ENCODE measurements at regions not wholly inside any gene's neighbourhood (a gene's known extent, or its start where the extent isn't known, plus 50 kb on each side); places are given as distances from the start of the nearest gene placed in this dataset.
A peak's percentile ranks its signal among the peaks of the same experiment; 100 is the strongest.
"Not testable (repeated sequence)": the region's sequence is repeated elsewhere in the genome, so short reads cannot be mapped to it uniquely, and the experiment has no call there.

DNA sequence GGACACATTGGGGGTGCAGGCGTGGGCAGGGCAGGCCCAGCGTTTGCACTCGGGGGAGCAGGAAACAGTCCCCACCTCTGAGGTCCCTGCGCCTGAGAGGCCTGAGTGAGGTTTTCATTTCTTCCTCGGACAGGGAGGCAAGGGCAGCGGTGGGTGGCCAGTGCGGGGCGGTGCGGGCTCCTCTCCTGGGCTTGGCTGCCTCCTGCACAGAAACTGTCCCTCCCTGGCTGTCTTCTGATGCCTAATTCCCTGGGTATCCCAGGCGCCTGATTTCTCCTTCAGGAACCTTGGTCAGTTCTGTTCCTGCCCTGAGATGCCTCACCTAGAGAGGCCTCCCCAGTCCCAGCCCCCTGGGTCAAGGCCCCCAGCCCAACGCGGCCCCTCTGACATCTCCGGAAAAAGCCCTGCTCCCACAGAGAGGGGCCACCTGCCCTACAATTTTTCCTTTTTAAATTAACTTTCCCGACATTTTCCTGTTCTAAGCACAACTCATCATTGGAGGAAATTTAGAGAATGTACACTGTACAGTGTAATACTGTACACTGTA, 260.3 kb downstream of the ADGRD1 start (continued):
- TF ChIP-seq MTF1 (CRISPR knock-in tag; IDR thresholded peaks at IDR 0.05; ENCODE audit: borderline replicate concordance), result no peak
- no peak for TF ChIP-seq ZNF444 (CRISPR knock-in tag; IDR thresholded peaks at IDR 0.05)

DNA sequence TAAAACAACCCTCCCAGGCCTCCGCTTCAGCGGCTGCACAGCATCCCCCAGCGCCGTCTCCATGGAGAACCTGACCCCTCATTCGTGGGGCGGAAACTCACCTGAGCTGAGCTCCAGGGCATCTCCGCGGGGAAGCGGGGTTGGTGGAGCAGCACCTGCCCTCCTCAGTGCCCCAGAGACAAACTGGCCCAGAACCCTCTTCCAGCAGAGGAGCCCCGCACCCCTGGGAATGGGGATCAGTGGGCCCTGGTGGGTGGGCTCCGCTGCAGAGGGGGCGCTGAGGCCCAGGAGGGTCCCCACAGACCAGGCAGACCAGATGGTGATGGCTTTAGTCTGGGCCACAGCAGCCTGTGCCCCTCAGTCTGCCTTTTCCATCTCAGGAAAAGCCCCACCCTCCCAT, 261.2 kb downstream of the ADGRD1 start:
- H3K9me3 ChIP-seq (replicated peaks; ENCODE audit: control insufficient read depth, insufficient read depth, low read depth, low read length); DNase-seq (ENCODE audit: extremely low read depth in 1 of 4, low spot score in 3 of 4); H3K79me2 ChIP-seq (ENCODE audit: control insufficient read depth, insufficient read depth, low read length); H3K9ac ChIP-seq (ENCODE audit: insufficient read depth in 1 of 2, low read depth in 2 of 2, low read length in 2 of 2); H2AFZ ChIP-seq (ENCODE audit: low read depth, low read length); H3K4me2 ChIP-seq (ENCODE audit: insufficient read depth, low read length); H3K27ac ChIP-seq (ENCODE audit: extremely low read depth, low read depth, low read length); H4K20me1 ChIP-seq (replicated peaks; ENCODE audit: control insufficient read depth, insufficient read depth, low read length); FAIRE-seq; in situ Hi-C loops (cut with MboI); BruUV-seq (replicated peaks); H3K9me1 ChIP-seq (ENCODE audit: control insufficient read depth, insufficient read depth, low read length); CTCF ChIA-PET (ENCODE audit: low intra/inter-chr PET ratio); H3K4me3 ChIP-seq; intact Hi-C loops (cut with micrococcal nuclease); ATAC-seq; H3K36me3 ChIP-seq (ENCODE audit: control insufficient read depth, insufficient read depth, low read length); POLR2A ChIA-PET: not testable (repeated sequence)
- 26% methylated on average over 8 of the region's 12 CpGs for WGBS (ENCODE audit: insufficient coverage, low coverage, missing lambda C conversion rate)
- Histone ChIP-seq H3K27me3 (ENCODE audit: control insufficient read depth in 2 of 2, insufficient read depth in 2 of 2, low read length in 2 of 2) (peaks cover 0 to 13% of the 10 kb centered on the region in 2 experiments; a peak in 2 of 5 replicates), H3K4me1 (replicated peaks in 1 of 2; ENCODE audit: control insufficient read depth in 2 of 2, insufficient read depth in 2 of 2, low read length in 2 of 2) (peaks cover 16 to 29% of the 10 kb centered on the region in 2 experiments)

DNA sequence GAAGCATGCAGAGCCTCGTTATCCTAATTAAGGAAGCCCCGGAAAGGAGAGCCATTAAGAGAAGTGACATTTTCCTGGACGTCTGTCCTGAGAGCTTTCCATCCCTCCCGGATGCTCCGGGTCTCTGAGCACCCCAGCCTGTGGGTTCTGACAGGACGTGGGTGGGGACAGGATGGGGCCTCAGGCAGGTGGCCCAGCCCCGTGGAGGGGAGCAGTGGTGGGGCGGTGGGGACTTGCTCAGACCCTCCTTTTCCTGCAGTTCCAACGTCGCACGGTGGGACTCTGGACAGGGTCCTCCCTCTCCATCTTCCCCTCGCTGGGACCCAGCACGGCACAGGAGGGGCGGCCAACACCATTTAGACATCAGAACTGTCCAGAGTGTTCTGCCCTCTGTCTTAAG, 262.9 kb downstream of the ADGRD1 start:
- ATAC-seq; in situ Hi-C loops (cut with MboI); BruUV-seq (replicated peaks); H3K9ac ChIP-seq (ENCODE audit: insufficient read depth in 1 of 2, low read depth in 2 of 2, low read length in 2 of 2); H3K9me1 ChIP-seq (ENCODE audit: control insufficient read depth, insufficient read depth, low read length); H3K27me3 ChIP-seq (ENCODE audit: control insufficient read depth in 2 of 2, insufficient read depth in 2 of 2, low read length in 2 of 2); CTCF ChIA-PET (ENCODE audit: low intra/inter-chr PET ratio); intact Hi-C loops (cut with micrococcal nuclease); H3K9me3 ChIP-seq (replicated peaks; ENCODE audit: control insufficient read depth, insufficient read depth, low read depth, low read length); H4K20me1 ChIP-seq (replicated peaks; ENCODE audit: control insufficient read depth, insufficient read depth, low read length); DNase-seq (ENCODE audit: extremely low read depth in 1 of 4, low spot score in 3 of 4); POLR2A ChIA-PET; H3K36me3 ChIP-seq (ENCODE audit: control insufficient read depth, insufficient read depth, low read length); H3K27ac ChIP-seq (ENCODE audit: extremely low read depth, low read depth, low read length); H3K79me2 ChIP-seq (ENCODE audit: control insufficient read depth, insufficient read depth, low read length); H3K4me3 ChIP-seq; FAIRE-seq; H3K4me2 ChIP-seq (ENCODE audit: insufficient read depth, low read length): not testable (repeated sequence)
- Histone ChIP-seq H2AFZ (ENCODE audit: low read depth, low read length) (0 out of 2 replicates have a peak overlapping the region, but pooled peaks have one; percentile 57), H3K4me1 (replicated peaks in 1 of 2; ENCODE audit: control insufficient read depth in 2 of 2, insufficient read depth in 2 of 2, low read length in 2 of 2) (peaks cover 18 to 34% of the 10 kb centered on the region in 2 experiments)
- 41% methylated on average over 11 of the region's 14 CpGs for WGBS (ENCODE audit: insufficient coverage, low coverage, missing lambda C conversion rate)
